ENCODE measurements at regions not wholly inside any gene's neighbourhood (a gene's known extent, or its start where the extent isn't known, plus 50 kb on each side); places are given as distances from the start of the nearest gene placed in this dataset.

DNA sequence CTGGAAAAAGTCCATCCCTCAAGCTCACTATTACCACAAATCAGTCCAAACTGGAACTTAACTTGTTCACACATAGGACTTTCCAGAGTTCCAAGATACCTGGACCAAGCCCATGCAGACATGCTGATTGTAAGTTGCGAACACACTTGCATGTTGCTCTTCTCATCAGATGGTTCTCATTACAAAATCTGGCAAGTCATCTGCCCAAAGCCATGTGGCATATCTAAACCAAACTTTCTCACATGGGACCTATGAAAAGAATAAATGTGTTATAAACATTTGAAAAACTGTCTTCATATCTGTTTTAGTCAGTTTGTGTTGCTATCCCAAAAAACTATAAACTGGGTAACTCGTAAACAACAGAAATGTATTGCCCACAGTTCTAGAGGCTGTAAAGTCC, 58.8 kb upstream of the MKLN1 start:
- ChIA-PET POLR2A (interaction anchor here (0.5 kb wide), 1 partner anchor 9 kb away, joined by 3 read pairs; no protein-coding TSS in a partner anchor), CTCF (interaction anchor here (1.2 kb wide), 1 partner anchor 34 kb away, joined by 3 read pairs; no protein-coding TSS in a partner anchor)
- Histone ChIP-seq H3K79me2 (ENCODE audit: control insufficient read depth, insufficient read depth, low read length) (no peaks in the 10 kb centered on the region), H3K27ac (ENCODE audit: insufficient read depth, low read depth, low read length) (no peak overlapping the region), H3K9me1 (replicated peaks; ENCODE audit: control insufficient read depth, extremely low read depth, insufficient read depth, low read length) (no peaks in the 10 kb centered on the region), H3K4me1 (ENCODE audit: control insufficient read depth, extremely low read depth, insufficient read depth, low read length) (no peaks in the 10 kb centered on the region), H4K20me1 (replicated peaks; ENCODE audit: control insufficient read depth, extremely low read depth, insufficient read depth, low read length) (no peaks in the 10 kb centered on the region), H3K4me2 (ENCODE audit: insufficient read depth, low read length) (no peak overlapping the region), H3K4me3 (replicated peaks in 1 of 3; ENCODE audit: insufficient read depth in 1 of 3, low read depth in 1 of 3, low read length in 3 of 3) (no peak overlapping the region), H2AFZ (ENCODE audit: low read depth, low read length) (no peak overlapping the region), H3K9ac (replicated peaks; ENCODE audit: extremely low read depth, insufficient read depth, low read length) (no peak overlapping the region), H3K36me3 (ENCODE audit: control insufficient read depth in 2 of 2, extremely low read depth in 1 of 2, insufficient read depth in 2 of 2, low read length in 2 of 2) (no peaks in the 10 kb centered on the region), H3K27me3 (ENCODE audit: control insufficient read depth in 2 of 2, insufficient read depth in 2 of 2, low read length in 2 of 2) (peaks cover 0 to 4% of the 10 kb centered on the region in 2 experiments), H3K9me3 (replicated peaks; ENCODE audit: control insufficient read depth, insufficient read depth, low read length) (no peaks in the 10 kb centered on the region)
- intact Hi-C loops (cut with micrococcal nuclease): no loop called here
- DNase-seq (ENCODE audit: low read depth, low spot score) (no peak), FAIRE-seq (no peak)
- no peak for TF ChIP-seq GATA2 (IDR thresholded peaks at IDR 0.05; ENCODE audit: insufficient read depth, insufficient read length, low read depth, low read length)
- no peak for TF ChIP-seq MYC (IDR thresholded peaks at IDR 0.05; ENCODE audit: low read depth, low read length)
- TF ChIP-seq POLR2AphosphoS5 (IDR thresholded peaks at IDR 0.05; ENCODE audit: insufficient read depth, low read depth, low read length): no peak
- TF ChIP-seq POLR2A (IDR thresholded peaks at IDR 0.05; ENCODE audit: low read depth, low read length): no peak
- TF ChIP-seq, protein P1, sequence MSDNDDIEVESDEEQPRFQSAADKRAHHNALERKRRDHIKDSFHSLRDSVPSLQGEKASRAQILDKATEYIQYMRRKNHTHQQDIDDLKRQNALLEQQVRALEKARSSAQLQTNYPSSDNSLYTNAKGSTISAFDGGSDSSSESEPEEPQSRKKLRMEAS (IDR thresholded peaks at IDR 0.05; ENCODE audit: insufficient read depth, insufficient read length): no peak
- TF ChIP-seq EZH2 (IDR thresholded peaks at IDR 0.05; ENCODE audit: borderline replicate concordance, low read depth, low read length, severe bottlenecking): no peak
- TF ChIP-seq, protein P2, sequence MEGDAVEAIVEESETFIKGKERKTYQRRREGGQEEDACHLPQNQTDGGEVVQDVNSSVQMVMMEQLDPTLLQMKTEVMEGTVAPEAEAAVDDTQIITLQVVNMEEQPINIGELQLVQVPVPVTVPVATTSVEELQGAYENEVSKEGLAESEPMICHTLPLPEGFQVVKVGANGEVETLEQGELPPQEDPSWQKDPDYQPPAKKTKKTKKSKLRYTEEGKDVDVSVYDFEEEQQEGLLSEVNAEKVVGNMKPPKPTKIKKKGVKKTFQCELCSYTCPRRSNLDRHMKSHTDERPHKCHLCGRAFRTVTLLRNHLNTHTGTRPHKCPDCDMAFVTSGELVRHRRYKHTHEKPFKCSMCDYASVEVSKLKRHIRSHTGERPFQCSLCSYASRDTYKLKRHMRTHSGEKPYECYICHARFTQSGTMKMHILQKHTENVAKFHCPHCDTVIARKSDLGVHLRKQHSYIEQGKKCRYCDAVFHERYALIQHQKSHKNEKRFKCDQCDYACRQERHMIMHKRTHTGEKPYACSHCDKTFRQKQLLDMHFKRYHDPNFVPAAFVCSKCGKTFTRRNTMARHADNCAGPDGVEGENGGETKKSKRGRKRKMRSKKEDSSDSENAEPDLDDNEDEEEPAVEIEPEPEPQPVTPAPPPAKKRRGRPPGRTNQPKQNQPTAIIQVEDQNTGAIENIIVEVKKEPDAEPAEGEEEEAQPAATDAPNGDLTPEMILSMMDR (IDR thresholded peaks at IDR 0.05; ENCODE audit: extremely low read depth in 1 of 2, insufficient read depth in 1 of 2, low read depth in 1 of 2, low read length in 2 of 2): no peak
- TF ChIP-seq JUN (IDR thresholded peaks at IDR 0.05; ENCODE audit: borderline replicate concordance, insufficient read depth, insufficient read length, low read depth): no peak
- no peak for TF ChIP-seq FOS (IDR thresholded peaks at IDR 0.05; ENCODE audit: borderline replicate concordance, insufficient read depth, low read length)
- dilution Hi-C loops (cut with MboI; ENCODE audit: extremely low pct_ligation_motif_present, low sequenced_read_pairs): no loop called here
- BruUV-seq (replicated peaks): no TSS peak
